H9 (cell line): ENCODE measurements at regions not wholly inside any gene's neighbourhood (a gene's known extent, or its start where the extent isn't known, plus 50 kb on each side); places are given as distances from the start of the nearest gene placed in this dataset.

Experiments
- DNase-seq: peaks from one replicate; pipeline ENCODE4 v3.0.0-alpha.2; 2017
- H2AFZ ChIP-seq: one replicate; pipeline ENCODE4 v1.6.1; 2013; ENCODE audit warnings: mild to moderate bottlenecking, low read length, control low read depth, moderate library complexity
- H2AK5ac ChIP-seq: 2 replicates; pipeline ENCODE4 v1.6.1; 2013; ENCODE audit warnings: low read length, control low read depth, mixed read lengths; ENCODE audit not compliant: insufficient read length
- H2BK120ac ChIP-seq: one replicate; pipeline ENCODE4 v1.6.1; 2013; ENCODE audit warnings: low read depth, mild to moderate bottlenecking, low read length, control low read depth, inconsistent platforms; ENCODE audit not compliant: poor library complexity, severe bottlenecking
- H2BK12ac ChIP-seq: 2 replicates; pipeline ENCODE4 v1.6.1; 2013; ENCODE audit warnings: low read length, control low read depth, mixed read lengths, low read depth; ENCODE audit not compliant: insufficient read length
- H2BK15ac ChIP-seq: 2 replicates; pipeline ENCODE4 v1.6.1; 2013; ENCODE audit warnings: low read depth, low read length, control low read depth
- H2BK20ac ChIP-seq: one replicate; pipeline ENCODE4 v1.6.1; 2013; ENCODE audit warnings: low read depth, mild to moderate bottlenecking, low read length, control low read depth, inconsistent platforms; ENCODE audit not compliant: poor library complexity, severe bottlenecking
- H2BK5ac ChIP-seq: 2 replicates; pipeline ENCODE4 v1.6.1; 2013; ENCODE audit warnings: low read length, control low read depth, mixed read lengths; ENCODE audit not compliant: insufficient read length
- H3K14ac ChIP-seq: 2 replicates; pipeline ENCODE4 v1.6.1; 2013; ENCODE audit warnings: low read length, control low read depth; ENCODE audit not compliant: insufficient read depth
- H3K18ac ChIP-seq: 2 replicates; pipeline ENCODE4 v1.6.1; 2013; ENCODE audit warnings: low read depth, mild to moderate bottlenecking, mixed read lengths, low read length, control low read depth; ENCODE audit not compliant: insufficient read length
- H3K23ac ChIP-seq: 2 replicates; pipeline ENCODE4 v1.6.1; 2013; ENCODE audit warnings: low read length, control low read depth, mixed read lengths, low read depth; ENCODE audit not compliant: insufficient read length
- H3K23me2 ChIP-seq: 2 replicates; pipeline ENCODE4 v1.6.1; 2013; ENCODE audit warnings: low read depth, mild to moderate bottlenecking, mixed read lengths, low read length, control low read depth; ENCODE audit not compliant: insufficient read length, poor library complexity, severe bottlenecking
- H3K27ac ChIP-seq: 2 replicates; pipeline ENCODE4 v1.5.1; 2013; ENCODE audit warnings: low read length, control low read depth, mixed read lengths, low read depth; ENCODE audit not compliant: insufficient read length
- H3K27me3 ChIP-seq: 2 replicates; pipeline ENCODE4 v1.6.1; 2013; ENCODE audit warnings: low read length, control low read depth, inconsistent platforms; ENCODE audit not compliant: insufficient read depth
- H3K4ac ChIP-seq: 2 replicates; pipeline ENCODE4 v1.6.1; 2013; ENCODE audit warnings: low read depth, mild to moderate bottlenecking, control low read depth, inconsistent platforms, low read length, moderate library complexity
- H3K4me1 ChIP-seq: 2 replicates; pipeline ENCODE4 v1.6.1; 2013; ENCODE audit warnings: low read length, control low read depth, inconsistent platforms; ENCODE audit not compliant: insufficient read depth
- H3K4me2 ChIP-seq: 2 replicates; pipeline ENCODE4 v1.6.1; 2013; ENCODE audit warnings: low read length, control low read depth, mixed read lengths; ENCODE audit not compliant: insufficient read length, insufficient read depth
- H3K56ac ChIP-seq: 2 replicates; pipeline ENCODE4 v1.6.1; 2013; ENCODE audit warnings: low read depth, mild to moderate bottlenecking, mixed read lengths, low read length, control low read depth; ENCODE audit not compliant: insufficient read length
- H3K79me1 ChIP-seq: 2 replicates; pipeline ENCODE4 v1.6.1; 2013; ENCODE audit warnings: low read depth, mild to moderate bottlenecking, moderate library complexity, low read length, control low read depth, inconsistent platforms; ENCODE audit not compliant: insufficient read depth, poor library complexity, severe bottlenecking
- H3K79me2 ChIP-seq: 2 replicates; pipeline ENCODE4 v1.6.1; 2013; ENCODE audit warnings: low read length, control low read depth, inconsistent platforms; ENCODE audit not compliant: insufficient read depth
- H3K9ac ChIP-seq: 2 replicates; pipeline ENCODE4 v1.6.1; 2013; ENCODE audit warnings: low read length, control low read depth, mixed read lengths; ENCODE audit not compliant: insufficient read length; ENCODE audit errors: extremely low read depth
- H3K9me3 ChIP-seq: one replicate; pipeline ENCODE4 v1.6.1; 2013; ENCODE audit warnings: low read depth, low read length, inconsistent platforms; ENCODE audit not compliant: control insufficient read depth
- H3T11ph ChIP-seq: one replicate; pipeline ENCODE4 v1.6.1; 2013; ENCODE audit warnings: mild to moderate bottlenecking, low read length, control low read depth, inconsistent platforms
- H4K20me1 ChIP-seq: one replicate; pipeline ENCODE4 v1.6.1; 2013; ENCODE audit not compliant: control insufficient read depth, insufficient read length, insufficient read depth
- H4K5ac ChIP-seq: 2 replicates; pipeline ENCODE4 v1.6.1; 2013; ENCODE audit warnings: low read depth, mild to moderate bottlenecking, mixed read lengths, low read length, control low read depth; ENCODE audit not compliant: insufficient read length
- H4K8ac ChIP-seq: replicated peaks from 2 replicates; pipeline ENCODE4 v1.6.1; 2013; ENCODE audit warnings: low read length, control low read depth, mixed read lengths, low read depth; ENCODE audit not compliant: insufficient read length
- H4K91ac ChIP-seq: 2 replicates; pipeline ENCODE4 v1.6.1; 2013; ENCODE audit warnings: low read depth, mild to moderate bottlenecking, moderate library complexity, mixed read lengths, low read length, control low read depth; ENCODE audit not compliant: insufficient read length
- H3K27ac Mint-ChIP-seq, 3 experiments: 2 replicates in 2 of 3; 3 replicates in 1 of 3; pipeline ENCODE4 v1.8.0; 2020 to 2021; ENCODE audit warnings: mixed read lengths in 3 of 3, mild to moderate bottlenecking in 1 of 3, moderate library complexity in 1 of 3
- H3K27me3 Mint-ChIP-seq: 2 replicates; pipeline ENCODE4 v1.8.0; 2021; ENCODE audit warnings: low read depth, mild to moderate bottlenecking, moderate library complexity, mixed read lengths
- H3K36me3 Mint-ChIP-seq, 3 experiments: 2 replicates in 2 of 3; 3 replicates in 1 of 3; pipeline ENCODE4 v1.8.0; 2020 to 2021; ENCODE audit warnings: low read depth in 3 of 3, mixed read lengths in 3 of 3; ENCODE audit not compliant: insufficient read depth in 1 of 3
- H3K4me1 Mint-ChIP-seq, 2 experiments: 2 replicates each; pipeline ENCODE4 v1.8.0; 2020; ENCODE audit warnings: mixed read lengths in 2 of 2
- H3K4me3 Mint-ChIP-seq, 2 experiments: 2 replicates in 1 of 2; 3 replicates in 1 of 2; pipeline ENCODE4 v1.8.0; 2020 to 2021; ENCODE audit warnings: mild to moderate bottlenecking in 2 of 2, mixed read lengths in 2 of 2, moderate library complexity in 1 of 2
- H3K9me3 Mint-ChIP-seq, 2 experiments: 2 replicates in 1 of 2; 3 replicates in 1 of 2; pipeline ENCODE4 v1.8.0; 2020; ENCODE audit warnings: mild to moderate bottlenecking in 2 of 2, mixed read lengths in 2 of 2, moderate library complexity in 1 of 2
- WGBS: extraction: QIAGEN DNeasy Blood & Tissue Kit; methylation state at CpG from one replicate; pipeline ENCODE4 v1.1.7; 2013; ENCODE audit warnings: missing lambda C conversion rate, low lambda C conversion rate, mixed read lengths; ENCODE audit not compliant: insufficient read length; ENCODE audit errors: extremely low coverage; 5-methylcytosine and 5-hydroxymethylcytosine counted together
- TF ChIP-seq, protein P1 (sequence below): fragments of 200-600 bp; sonication (generic); conservative IDR thresholded peaks from 3 replicates; pipeline ENCODE4 v1.8.0; 2021; ENCODE audit warnings: antibody characterized with exemption, mild to moderate bottlenecking

DNA sequence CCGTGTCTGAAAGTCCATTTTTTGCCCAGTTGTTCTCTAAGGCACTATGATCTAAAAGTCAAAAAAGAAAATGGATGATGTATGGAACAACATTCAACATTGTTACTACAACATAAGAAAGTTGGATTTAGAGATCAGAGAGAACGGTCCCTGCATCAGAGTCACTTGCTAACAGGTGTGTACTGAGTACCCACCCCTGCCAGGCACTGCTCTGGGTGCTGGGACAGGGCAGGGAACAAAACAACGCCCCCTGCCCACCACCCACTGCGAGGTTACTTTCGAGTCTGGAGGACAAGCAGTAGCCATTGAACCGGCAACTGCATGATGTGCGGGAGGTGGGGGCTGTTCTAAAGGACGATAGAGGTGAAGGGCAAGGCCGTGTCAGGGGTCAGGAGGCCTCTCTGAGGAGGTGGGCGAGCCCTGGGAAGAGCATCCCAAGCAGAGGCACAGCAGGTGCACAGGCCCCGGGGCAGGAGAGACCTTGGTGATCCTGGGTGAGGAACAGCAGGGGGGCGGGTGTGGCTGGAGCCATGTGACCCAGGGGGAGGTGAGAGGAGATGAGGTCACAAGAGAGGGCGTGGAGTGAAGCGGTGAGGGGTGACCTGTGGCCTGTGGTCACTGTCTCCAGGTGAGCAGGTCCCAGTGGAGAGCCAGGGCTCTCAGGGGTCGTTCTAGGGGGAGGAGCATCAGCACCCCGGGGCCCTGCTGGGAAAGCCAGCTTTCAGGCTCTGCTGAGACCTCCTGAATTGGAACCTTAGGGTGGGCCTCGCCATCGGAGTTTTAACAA is 197.5 kb upstream of the SULF2 start:
- Histone ChIP-seq H3K4me2 (no peak overlapping the region), H3K79me1 (no peaks in the 10 kb centered on the region), H3K56ac (no peak overlapping the region), H3T11ph (no peak overlapping the region), H3K23ac (no peak overlapping the region), H2BK20ac (no peak overlapping the region), H3K4ac (no peak overlapping the region), H2BK15ac (no peak overlapping the region), H3K4me1 (no peaks in the 10 kb centered on the region), H3K9ac (no peak overlapping the region), H3K9me3 (no peaks in the 10 kb centered on the region), H4K91ac (no peak overlapping the region), H4K20me1 (no peaks in the 10 kb centered on the region), H2BK5ac (no peak overlapping the region), H3K14ac (no peak overlapping the region), H3K79me2 (no peaks in the 10 kb centered on the region), H4K8ac (no peak overlapping the region), H3K18ac (no peak overlapping the region), H2AFZ (no peak overlapping the region), H2BK12ac (no peak overlapping the region), H2BK120ac (no peak overlapping the region), H4K5ac (no peak overlapping the region), H3K27me3 (no peaks in the 10 kb centered on the region), H2AK5ac (no peak overlapping the region), H3K23me2 (no peaks in the 10 kb centered on the region), H3K27ac (no peak overlapping the region)
- H3K4me1 Mint-ChIP-seq: peaks cover 14 to 27% of the 10 kb centered on the region in 2 experiments
- H3K4me3 Mint-ChIP-seq: no peak overlapping the region
- WGBS: no CpG with 5 or more reads among the region's 18 CpGs
- peaks cover 18% of the 10 kb centered on the region for H3K27me3 Mint-ChIP-seq
- DNase-seq: no peak
- peaks cover 7% of the 10 kb centered on the region in 2 experiments; a peak in 4 of 5 replicates for H3K9me3 Mint-ChIP-seq
- no peak overlapping the region for H3K27ac Mint-ChIP-seq
- no peaks in the 10 kb centered on the region; a peak in 2 of 7 replicates for H3K36me3 Mint-ChIP-seq
- TF ChIP-seq, protein P1, sequence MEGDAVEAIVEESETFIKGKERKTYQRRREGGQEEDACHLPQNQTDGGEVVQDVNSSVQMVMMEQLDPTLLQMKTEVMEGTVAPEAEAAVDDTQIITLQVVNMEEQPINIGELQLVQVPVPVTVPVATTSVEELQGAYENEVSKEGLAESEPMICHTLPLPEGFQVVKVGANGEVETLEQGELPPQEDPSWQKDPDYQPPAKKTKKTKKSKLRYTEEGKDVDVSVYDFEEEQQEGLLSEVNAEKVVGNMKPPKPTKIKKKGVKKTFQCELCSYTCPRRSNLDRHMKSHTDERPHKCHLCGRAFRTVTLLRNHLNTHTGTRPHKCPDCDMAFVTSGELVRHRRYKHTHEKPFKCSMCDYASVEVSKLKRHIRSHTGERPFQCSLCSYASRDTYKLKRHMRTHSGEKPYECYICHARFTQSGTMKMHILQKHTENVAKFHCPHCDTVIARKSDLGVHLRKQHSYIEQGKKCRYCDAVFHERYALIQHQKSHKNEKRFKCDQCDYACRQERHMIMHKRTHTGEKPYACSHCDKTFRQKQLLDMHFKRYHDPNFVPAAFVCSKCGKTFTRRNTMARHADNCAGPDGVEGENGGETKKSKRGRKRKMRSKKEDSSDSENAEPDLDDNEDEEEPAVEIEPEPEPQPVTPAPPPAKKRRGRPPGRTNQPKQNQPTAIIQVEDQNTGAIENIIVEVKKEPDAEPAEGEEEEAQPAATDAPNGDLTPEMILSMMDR: no peak
